NT2/D1 (cell line): ENCODE measurements at regions not wholly inside any gene's neighbourhood (a gene's known extent, or its start where the extent isn't known, plus 50 kb on each side); places are given as distances from the start of the nearest gene placed in this dataset.

Experiments
- SUZ12 ChIP-seq: IDR thresholded peaks from 2 replicates; pipeline ENCODE4 v1.6.1; 2011; ENCODE audit not compliant: insufficient read length, insufficient read depth; ENCODE audit errors: extremely low read depth
- YY1 ChIP-seq: IDR thresholded peaks from 2 replicates; pipeline ENCODE4 v1.6.1; 2011; ENCODE audit not compliant: insufficient read length, insufficient read depth
- ZNF274 ChIP-seq: IDR thresholded peaks from 2 replicates; pipeline ENCODE4 v1.6.1; 2011; ENCODE audit warnings: mild to moderate bottlenecking, low read depth, low read length

GRCh38 chr17:70265471-70265870, 96.1 kb downstream of the KCNJ2 start:
- TF ChIP-seq YY1: no peak
- TF ChIP-seq ZNF274: no peak
- TF ChIP-seq SUZ12: no peak
